ENCODE measurements at regions not wholly inside any gene's neighbourhood (a gene's known extent, or its start where the extent isn't known, plus 50 kb on each side); places are given as distances from the start of the nearest gene placed in this dataset.

GRCh38 chr22:44625981-44626687, 75.9 kb upstream of the PRR5 start:
- Histone ChIP-seq H3K4ac (ENCODE audit: low read depth, low read length) (no peak overlapping the region), H2AFZ (replicated peaks; ENCODE audit: low read length, poor library complexity) (no peak overlapping the region), H4K91ac (ENCODE audit: insufficient read depth, low read depth, low read length) (no peak overlapping the region), H4K8ac (ENCODE audit: low read depth in 2 of 2, low read length in 2 of 2) (no peak overlapping the region), H2AK5ac (ENCODE audit: low read depth, low read length) (no peak overlapping the region), H3K27ac (ENCODE audit: insufficient read depth, low read length) (no peak overlapping the region), H3K4me1 (ENCODE audit: control insufficient read depth, insufficient read depth, low read length) (no peaks in the 10 kb centered on the region), H3K79me1 (ENCODE audit: low read depth in 1 of 2, low read length in 2 of 2) (no peaks in the 10 kb centered on the region), H3K27me3 (ENCODE audit: control insufficient read depth, insufficient read depth, low read length) (peaks cover 8% of the 10 kb centered on the region; the same call in 1 of the 2 replicates), H3K36me3 (ENCODE audit: control insufficient read depth, insufficient read depth, low read length) (no peaks in the 10 kb centered on the region), H2BK15ac (ENCODE audit: low read depth, low read length) (no peak overlapping the region), H4K20me1 (ENCODE audit: insufficient read depth, low read length) (no peaks in the 10 kb centered on the region), H3K9me3 (ENCODE audit: control insufficient read depth, insufficient read depth, low read length) (no peaks in the 10 kb centered on the region), H3K9me1 (ENCODE audit: insufficient read depth, low read length) (no peaks in the 10 kb centered on the region), H2BK5ac (ENCODE audit: low read depth, low read length, poor library complexity, severe bottlenecking) (no peak overlapping the region), H3K14ac (replicated peaks; ENCODE audit: low read depth, low read length) (no peak overlapping the region), H2AK9ac (replicated peaks; ENCODE audit: low read depth, low read length, poor library complexity) (no peak overlapping the region), H3K18ac (ENCODE audit: low read depth, low read length) (no peak overlapping the region), H3K9ac (ENCODE audit: low read depth, low read length) (no peak overlapping the region), H3K23ac (ENCODE audit: low read depth, low read length) (no peak overlapping the region), H2BK20ac (ENCODE audit: low read depth, low read length) (no peak overlapping the region), H2BK120ac (ENCODE audit: low read depth, low read length) (no peak overlapping the region), H3K4me3 (ENCODE audit: insufficient read depth, low read depth, low read length) (no peak overlapping the region), H3K4me2 (ENCODE audit: low read depth, low read length) (no peak overlapping the region), H3K56ac (ENCODE audit: extremely low read depth, insufficient read depth, low read length) (no peak overlapping the region), H4K5ac (ENCODE audit: low read depth, low read length) (no peak overlapping the region)
- WGBS, 2 experiments (ENCODE audit: extremely low coverage in 2 of 2, insufficient read length in 1 of 2): 6% methylated on average over 9 of the region's 16 CpGs; no CpG with 5 or more reads in 1 of the 2 experiments
- intact Hi-C loops (cut with micrococcal nuclease): loop anchor here (1.0 kb wide), 2 partner anchors 545 to 633 kb away; no protein-coding TSS in a partner anchor
- BruUV-seq (replicated peaks): no TSS peak
- in situ Hi-C loops (cut with MboI; ENCODE audit: low sequenced_read_pairs): loop anchor here (5.0 to 25.0 kb wide), 3 partner anchors 311 to 1239 kb away; partner anchors contain the start of gene SHISAL1
- dilution Hi-C loops (cut with HindIII; ENCODE audit: low sequenced_read_pairs, unreplicated experiment): no loop called here
- ChIA-PET POLR2A (ENCODE audit: unreplicated experiment) (no interaction called here), CTCF (interaction anchor here (0.7 to 1.7 kb wide), 4 partner anchors 56 to 632 kb away, joined by 3 to 10 read pairs (median 4); no protein-coding TSS in a partner anchor)
- ATAC-seq (ENCODE audit: low read depth): peak; percentile 86
- peak; percentile 45 for DNase-seq
- no peak for TF ChIP-seq RFX5 (IDR thresholded peaks at IDR 0.05; ENCODE audit: low read depth, low read length)
- TF ChIP-seq SMC3 (IDR thresholded peaks at IDR 0.05; ENCODE audit: low read depth, low read length): peak; percentile 98
- TF ChIP-seq MXI1 (IDR thresholded peaks at IDR 0.05; ENCODE audit: borderline replicate concordance, low read depth, low read length): no peak
- TF ChIP-seq CEBPB (IDR thresholded peaks at IDR 0.05; ENCODE audit: low read depth, low read length): peak; percentile 76
- TF ChIP-seq NFE2L2 (IDR thresholded peaks at IDR 0.05; ENCODE audit: low read depth, low read length): no peak
- no peak for TF ChIP-seq CHD1 (IDR thresholded peaks at IDR 0.05; ENCODE audit: low read depth, low read length)
- TF ChIP-seq RCOR1 (IDR thresholded peaks at IDR 0.05; ENCODE audit: insufficient replicate concordance, low read length): no peak
- TF ChIP-seq MAFK (IDR thresholded peaks at IDR 0.05; ENCODE audit: low read depth, low read length): no peak
- TF ChIP-seq, protein P1, sequence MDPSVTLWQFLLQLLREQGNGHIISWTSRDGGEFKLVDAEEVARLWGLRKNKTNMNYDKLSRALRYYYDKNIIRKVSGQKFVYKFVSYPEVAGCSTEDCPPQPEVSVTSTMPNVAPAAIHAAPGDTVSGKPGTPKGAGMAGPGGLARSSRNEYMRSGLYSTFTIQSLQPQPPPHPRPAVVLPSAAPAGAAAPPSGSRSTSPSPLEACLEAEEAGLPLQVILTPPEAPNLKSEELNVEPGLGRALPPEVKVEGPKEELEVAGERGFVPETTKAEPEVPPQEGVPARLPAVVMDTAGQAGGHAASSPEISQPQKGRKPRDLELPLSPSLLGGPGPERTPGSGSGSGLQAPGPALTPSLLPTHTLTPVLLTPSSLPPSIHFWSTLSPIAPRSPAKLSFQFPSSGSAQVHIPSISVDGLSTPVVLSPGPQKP (IDR thresholded peaks at IDR 0.05; ENCODE audit: borderline replicate concordance, low read depth, low read length): no peak
- TF ChIP-seq CTCF (conservative IDR thresholded peaks at IDR 0.05; ENCODE audit: low read depth, low read length): peak; percentile 99
- TF ChIP-seq MAZ (IDR thresholded peaks at IDR 0.05; ENCODE audit: borderline replicate concordance, low read depth, low read length): peak; percentile 67; the same call in 1 of the 2 replicates
- TF ChIP-seq USF2 (IDR thresholded peaks at IDR 0.05; ENCODE audit: low read depth, low read length): no peak
- TF ChIP-seq POLR2A (IDR thresholded peaks at IDR 0.05; ENCODE audit: low read depth, low read length): peak; percentile 63
- peak; percentile 100 for TF ChIP-seq RAD21 (IDR thresholded peaks at IDR 0.05; ENCODE audit: low read length)
- no peak for TF ChIP-seq BHLHE40 (IDR thresholded peaks at IDR 0.05; ENCODE audit: low read depth, low read length)
